ENCODE measurements at regions not wholly inside any gene's neighbourhood (a gene's known extent, or its start where the extent isn't known, plus 50 kb on each side); places are given as distances from the start of the nearest gene placed in this dataset.

DNA sequence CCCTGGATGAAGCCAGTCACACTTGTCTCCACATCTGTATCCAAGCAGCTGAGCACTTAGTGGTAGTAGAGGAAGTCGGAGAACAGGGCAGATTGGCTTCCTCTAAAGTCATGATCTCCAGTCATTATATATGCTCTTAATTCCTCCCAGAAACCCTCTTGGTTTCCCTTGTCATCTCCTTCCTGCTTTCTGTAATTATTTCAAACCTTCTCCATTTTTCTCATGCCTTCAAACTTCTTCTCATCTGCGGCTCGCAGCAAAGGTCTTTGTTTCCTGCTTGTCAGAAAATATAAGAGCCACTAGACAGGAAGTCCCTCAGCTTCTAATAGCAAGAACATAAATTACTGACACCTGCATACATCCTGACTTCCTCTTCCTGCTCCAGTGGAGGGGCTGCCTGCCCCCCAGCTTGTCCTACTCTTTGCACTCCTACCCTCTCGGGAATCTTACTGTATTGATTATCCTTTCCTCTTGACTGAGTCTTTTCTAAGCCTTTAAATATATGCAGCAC lies 124.6 kb upstream of the NGF start:
- no peak overlapping the region for H2BK120ac ChIP-seq (ENCODE audit: low read depth, low read length)
- no TSS peak for BruUV-seq (replicated peaks)
- ATAC-seq (ENCODE audit: low read depth) (no peak), DNase-seq (no peak)
- no peak overlapping the region for H3K4ac ChIP-seq (ENCODE audit: low read depth, low read length)
- H4K91ac ChIP-seq (ENCODE audit: insufficient read depth, low read depth, low read length), result no peak overlapping the region
- H3K23ac ChIP-seq (ENCODE audit: low read depth, low read length), result no peak overlapping the region
- no peak overlapping the region for H2BK20ac ChIP-seq (ENCODE audit: low read depth, low read length)
- H4K5ac ChIP-seq (ENCODE audit: low read depth, low read length), result no peak overlapping the region
- H3K79me1 ChIP-seq (ENCODE audit: low read depth in 1 of 2, low read length in 2 of 2), result no peaks in the 10 kb centered on the region
- H2AK5ac ChIP-seq (ENCODE audit: low read depth, low read length), result no peak overlapping the region
- TF ChIP-seq SMC3 (IDR thresholded peaks at IDR 0.05; ENCODE audit: low read depth, low read length) (no peak), USF2 (IDR thresholded peaks at IDR 0.05; ENCODE audit: low read depth, low read length) (no peak), POLR2A (IDR thresholded peaks at IDR 0.05; ENCODE audit: low read depth, low read length) (no peak), CEBPB (IDR thresholded peaks at IDR 0.05; ENCODE audit: low read depth, low read length) (no peak), RFX5 (IDR thresholded peaks at IDR 0.05; ENCODE audit: low read depth, low read length) (no peak), MAZ (IDR thresholded peaks at IDR 0.05; ENCODE audit: borderline replicate concordance, low read depth, low read length) (no peak), MXI1 (IDR thresholded peaks at IDR 0.05; ENCODE audit: borderline replicate concordance, low read depth, low read length) (no peak)
- TF ChIP-seq, protein P1, sequence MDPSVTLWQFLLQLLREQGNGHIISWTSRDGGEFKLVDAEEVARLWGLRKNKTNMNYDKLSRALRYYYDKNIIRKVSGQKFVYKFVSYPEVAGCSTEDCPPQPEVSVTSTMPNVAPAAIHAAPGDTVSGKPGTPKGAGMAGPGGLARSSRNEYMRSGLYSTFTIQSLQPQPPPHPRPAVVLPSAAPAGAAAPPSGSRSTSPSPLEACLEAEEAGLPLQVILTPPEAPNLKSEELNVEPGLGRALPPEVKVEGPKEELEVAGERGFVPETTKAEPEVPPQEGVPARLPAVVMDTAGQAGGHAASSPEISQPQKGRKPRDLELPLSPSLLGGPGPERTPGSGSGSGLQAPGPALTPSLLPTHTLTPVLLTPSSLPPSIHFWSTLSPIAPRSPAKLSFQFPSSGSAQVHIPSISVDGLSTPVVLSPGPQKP (IDR thresholded peaks at IDR 0.05; ENCODE audit: borderline replicate concordance, low read depth, low read length), result no peak
- H4K8ac ChIP-seq (ENCODE audit: low read depth in 2 of 2, low read length in 2 of 2), result no peak overlapping the region
- H3K18ac ChIP-seq (ENCODE audit: low read depth, low read length), result no peak overlapping the region
- WGBS, 2 experiments (ENCODE audit: extremely low coverage in 2 of 2, insufficient read length in 1 of 2), result no CpG with 5 or more reads among the region's 4 CpGs
- no peaks in the 10 kb centered on the region for H3K9me3 ChIP-seq (ENCODE audit: control insufficient read depth, insufficient read depth, low read length)
- POLR2A ChIA-PET (ENCODE audit: unreplicated experiment), result no interaction called here
- no peak overlapping the region for H2AK9ac ChIP-seq (replicated peaks; ENCODE audit: low read depth, low read length, poor library complexity)
- H2AFZ ChIP-seq (replicated peaks; ENCODE audit: low read length, poor library complexity), result no peak overlapping the region
- dilution Hi-C loops (cut with HindIII; ENCODE audit: low sequenced_read_pairs, unreplicated experiment) (no loop called here), in situ Hi-C loops (cut with MboI; ENCODE audit: low sequenced_read_pairs) (no loop called here), intact Hi-C loops (cut with micrococcal nuclease) (loop anchor here (10.0 kb wide), 1 partner anchor 188 kb away; no protein-coding TSS in a partner anchor)
- no peak overlapping the region for H2BK5ac ChIP-seq (ENCODE audit: low read depth, low read length, poor library complexity, severe bottlenecking)
- no peaks in the 10 kb centered on the region for H3K36me3 ChIP-seq (ENCODE audit: control insufficient read depth, insufficient read depth, low read length)
- no peak overlapping the region for H3K4me3 ChIP-seq (ENCODE audit: insufficient read depth, low read depth, low read length)
- no peak overlapping the region for H3K14ac ChIP-seq (replicated peaks; ENCODE audit: low read depth, low read length)
- H2BK15ac ChIP-seq (ENCODE audit: low read depth, low read length), result no peak overlapping the region
- no peaks in the 10 kb centered on the region for H3K9me1 ChIP-seq (ENCODE audit: insufficient read depth, low read length)
- no peak overlapping the region for H3K56ac ChIP-seq (ENCODE audit: extremely low read depth, insufficient read depth, low read length)
- no peak overlapping the region for H3K27ac ChIP-seq (ENCODE audit: insufficient read depth, low read length)
- CTCF ChIA-PET, result interaction anchor here (0.7 kb wide), 1 partner anchor 53 kb away, joined by 3 read pairs; no protein-coding TSS in a partner anchor
- H3K9ac ChIP-seq (ENCODE audit: low read depth, low read length), result no peak overlapping the region
- no peaks in the 10 kb centered on the region for H3K27me3 ChIP-seq (ENCODE audit: control insufficient read depth, insufficient read depth, low read length)
- no peaks in the 10 kb centered on the region for H3K4me1 ChIP-seq (ENCODE audit: control insufficient read depth, insufficient read depth, low read length)
- no peak overlapping the region for H3K4me2 ChIP-seq (ENCODE audit: low read depth, low read length)
- H4K20me1 ChIP-seq (ENCODE audit: insufficient read depth, low read length), result no peaks in the 10 kb centered on the region

Measured in IMR-90 (cell line).